ENCODE measurements at regions not wholly inside any gene's neighbourhood (a gene's known extent, or its start where the extent isn't known, plus 50 kb on each side); places are given as distances from the start of the nearest gene placed in this dataset.

GRCh38 chr9:2473681-2474080 lies 147.9 kb upstream of the VLDLR start:
- TF ChIP-seq CTCF (IDR thresholded peaks at IDR 0.05; ENCODE audit: insufficient read depth, low read length, poor library complexity, severe bottlenecking): no peak
- no peaks in the 10 kb centered on the region for H3K27me3 ChIP-seq (ENCODE audit: control insufficient read depth, insufficient read depth, low read length)
- no peak overlapping the region for H3K4me3 ChIP-seq (ENCODE audit: low read depth, low read length)
- H3K36me3 ChIP-seq (ENCODE audit: control insufficient read depth, insufficient read depth, low read length): no peaks in the 10 kb centered on the region
- DNase-seq (ENCODE audit: low read depth): no peak

GRCh38 chr9:2477755-2478154 lies 143.8 kb upstream of the VLDLR start:
- H3K36me3 ChIP-seq (ENCODE audit: control insufficient read depth, insufficient read depth, low read length): no peaks in the 10 kb centered on the region
- no peaks in the 10 kb centered on the region for H3K27me3 ChIP-seq (ENCODE audit: control insufficient read depth, insufficient read depth, low read length)
- H3K4me3 ChIP-seq (ENCODE audit: low read depth, low read length): no peak overlapping the region
- no peak for TF ChIP-seq CTCF (IDR thresholded peaks at IDR 0.05; ENCODE audit: insufficient read depth, low read length, poor library complexity, severe bottlenecking)
- DNase-seq (ENCODE audit: low read depth): no peak

DNA sequence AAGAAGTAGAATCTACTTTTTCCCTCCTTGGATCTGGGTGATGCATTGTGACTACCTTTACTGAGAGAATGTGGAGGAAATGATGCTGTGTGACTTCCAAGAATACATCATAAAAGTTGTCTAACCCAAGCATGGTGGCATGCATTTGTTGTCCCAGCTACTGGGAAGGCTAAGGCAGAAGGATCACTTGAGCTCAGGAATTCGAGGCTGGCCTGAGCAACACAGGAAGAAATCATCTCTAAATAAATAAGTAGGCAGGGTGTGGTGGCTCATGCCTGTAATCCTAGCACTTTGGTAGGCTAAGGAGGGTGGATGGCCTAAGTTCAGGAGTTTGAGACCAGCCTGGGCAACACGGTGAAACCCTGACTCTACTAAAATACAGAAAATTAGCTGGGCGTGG lies 143.2 kb upstream of the VLDLR start:
- no peaks in the 10 kb centered on the region for H3K27me3 ChIP-seq (ENCODE audit: control insufficient read depth, insufficient read depth, low read length)
- no peak for TF ChIP-seq CTCF (IDR thresholded peaks at IDR 0.05; ENCODE audit: insufficient read depth, low read length, poor library complexity, severe bottlenecking)
- DNase-seq (ENCODE audit: low read depth): no peak
- H3K36me3 ChIP-seq (ENCODE audit: control insufficient read depth, insufficient read depth, low read length): no peaks in the 10 kb centered on the region
- H3K4me3 ChIP-seq (ENCODE audit: low read depth, low read length): no peak overlapping the region

GRCh38 chr9:2479056-2479565 lies 142.5 kb upstream of the VLDLR start:
- no peak for TF ChIP-seq CTCF (IDR thresholded peaks at IDR 0.05; ENCODE audit: insufficient read depth, low read length, poor library complexity, severe bottlenecking)
- no peaks in the 10 kb centered on the region for H3K36me3 ChIP-seq (ENCODE audit: control insufficient read depth, insufficient read depth, low read length)
- H3K27me3 ChIP-seq (ENCODE audit: control insufficient read depth, insufficient read depth, low read length): no peaks in the 10 kb centered on the region
- no peak for DNase-seq (ENCODE audit: low read depth)
- H3K4me3 ChIP-seq (ENCODE audit: low read depth, low read length): no peak overlapping the region

GRCh38 chr9:2480255-2480837 lies 141.2 kb upstream of the VLDLR start:
- H3K4me3 ChIP-seq (ENCODE audit: low read depth, low read length): no peak overlapping the region
- no peaks in the 10 kb centered on the region for H3K27me3 ChIP-seq (ENCODE audit: control insufficient read depth, insufficient read depth, low read length)
- H3K36me3 ChIP-seq (ENCODE audit: control insufficient read depth, insufficient read depth, low read length): no peaks in the 10 kb centered on the region
- TF ChIP-seq CTCF (IDR thresholded peaks at IDR 0.05; ENCODE audit: insufficient read depth, low read length, poor library complexity, severe bottlenecking): no peak
- no peak for DNase-seq (ENCODE audit: low read depth)

GRCh38 chr9:2481216-2481615 lies 140.4 kb upstream of the VLDLR start:
- no peaks in the 10 kb centered on the region for H3K27me3 ChIP-seq (ENCODE audit: control insufficient read depth, insufficient read depth, low read length)
- H3K4me3 ChIP-seq (ENCODE audit: low read depth, low read length): no peak overlapping the region
- no peak for TF ChIP-seq CTCF (IDR thresholded peaks at IDR 0.05; ENCODE audit: insufficient read depth, low read length, poor library complexity, severe bottlenecking)
- DNase-seq (ENCODE audit: low read depth): no peak
- no peaks in the 10 kb centered on the region for H3K36me3 ChIP-seq (ENCODE audit: control insufficient read depth, insufficient read depth, low read length)
